ENCODE measurements at regions not wholly inside any gene's neighbourhood (a gene's known extent, or its start where the extent isn't known, plus 50 kb on each side); places are given as distances from the start of the nearest gene placed in this dataset.
"Not testable (repeated sequence)": the region's sequence is repeated elsewhere in the genome, so short reads cannot be mapped to it uniquely, and the experiment has no call there.

- Histone ChIP-seq H3K9ac (ENCODE audit: low read depth, low read length) (no peak overlapping the region), H3K9me3 (ENCODE audit: control insufficient read depth, insufficient read depth, low read length) (no peaks in the 10 kb centered on the region), H3K4me3 (ENCODE audit: low read depth, low read length) (no peak overlapping the region), H3K36me3 (ENCODE audit: control insufficient read depth, insufficient read depth, low read length) (no peaks in the 10 kb centered on the region), H3K27me3 (ENCODE audit: control insufficient read depth, insufficient read depth, low read length) (no peaks in the 10 kb centered on the region), H3K4me1 (ENCODE audit: control insufficient read depth, insufficient read depth, low read length) (no peaks in the 10 kb centered on the region)
These were observed 56.5 kb upstream of the MCHR2 start for GRCh38 chr6:100050550-100050949.

GRCh38 chr6:100043961-100044360 lies 49.9 kb upstream of the MCHR2 start:
- H3K9ac ChIP-seq (ENCODE audit: low read depth, low read length); H3K36me3 ChIP-seq (ENCODE audit: control insufficient read depth, insufficient read depth, low read length); H3K4me1 ChIP-seq (ENCODE audit: control insufficient read depth, insufficient read depth, low read length); H3K27me3 ChIP-seq (ENCODE audit: control insufficient read depth, insufficient read depth, low read length); H3K9me3 ChIP-seq (ENCODE audit: control insufficient read depth, insufficient read depth, low read length); H3K4me3 ChIP-seq (ENCODE audit: low read depth, low read length): not testable (repeated sequence)
